Neural cell (in vitro differentiated cells): ENCODE measurements at regions not wholly inside any gene's neighbourhood (a gene's known extent, or its start where the extent isn't known, plus 50 kb on each side); places are given as distances from the start of the nearest gene placed in this dataset.
"Not testable (repeated sequence)": the region's sequence is repeated elsewhere in the genome, so short reads cannot be mapped to it uniquely, and the experiment has no call there.

Experiments used
- H2AFZ ChIP-seq: fragments of 200-600, 300-800 bp; sonication (generic), shearing (Covaris generic); 2 replicates; pipeline ENCODE4 v1.6.0; 2014; ENCODE audit warnings: low read depth, mild to moderate bottlenecking, antibody characterized with exemption, low read length, moderate library complexity
- H3F3A ChIP-seq: fragments of 200-600 bp; shearing (Covaris generic); 2 replicates; pipeline ENCODE4 v1.6.1; 2016; ENCODE audit warnings: mild to moderate bottlenecking, moderate library complexity, mixed read lengths, antibody characterized with exemption, low read length; ENCODE audit not compliant: insufficient read depth, poor library complexity, severe bottlenecking
- H3K27ac ChIP-seq: fragments of 200-600, 300-800 bp; sonication (generic), shearing (Covaris generic); 2 replicates; pipeline ENCODE4 v1.5.1; 2014; ENCODE audit warnings: mild to moderate bottlenecking, low read length, moderate library complexity
- H3K27me3 ChIP-seq: fragments of 300-800, 200-600 bp; sonication (generic), shearing (Covaris generic); 2 replicates; pipeline ENCODE4 v1.6.0; 2014; ENCODE audit warnings: mild to moderate bottlenecking, low read depth, low read length, moderate library complexity; ENCODE audit not compliant: insufficient read depth
- H3K36me3 ChIP-seq: fragments of 300-800, 200-600 bp; sonication (generic), shearing (Covaris generic); 2 replicates; pipeline ENCODE4 v1.5.1; 2014; ENCODE audit warnings: mild to moderate bottlenecking, antibody characterized with exemption, low read length, moderate library complexity; ENCODE audit not compliant: insufficient read depth
- H3K4me2 ChIP-seq: fragments of 300-800, 200-600 bp; sonication (generic), shearing (Covaris generic); 2 replicates; pipeline ENCODE4 v1.6.0; 2014; ENCODE audit warnings: mild to moderate bottlenecking, low read length
- H3K4me3 ChIP-seq: fragments of 300-800, 200-600 bp; sonication (generic), shearing (Covaris generic); 2 replicates; pipeline ENCODE4 v1.5.1; 2014; ENCODE audit warnings: mild to moderate bottlenecking, low read length, moderate library complexity
- H3K79me2 ChIP-seq: fragments of 200-600 bp; shearing (Covaris generic); replicated peaks from 2 replicates; pipeline ENCODE4 v1.6.0; 2014; ENCODE audit warnings: mild to moderate bottlenecking, low read length, moderate library complexity; ENCODE audit not compliant: insufficient read depth
- H3K9ac ChIP-seq: fragments of 300-800, 200-600 bp; sonication (generic), shearing (Covaris generic); 2 replicates; pipeline ENCODE4 v1.6.1; 2016; ENCODE audit warnings: mild to moderate bottlenecking, low read length, mixed read lengths
- H3K9me2 ChIP-seq: fragments of 200-600 bp; shearing (Covaris generic); 2 replicates; pipeline ENCODE4 v1.6.1; 2016; ENCODE audit warnings: mild to moderate bottlenecking, low read length, mixed read lengths; ENCODE audit not compliant: insufficient read depth
- H3K9me3 ChIP-seq: fragments of 200-600, 300-800 bp; sonication (generic), shearing (Covaris generic); 2 replicates; pipeline ENCODE4 v1.6.1; 2016; ENCODE audit warnings: mild to moderate bottlenecking, mixed run types, low read length, moderate library complexity, mixed read lengths
- H4K20me1 ChIP-seq: fragments of 200-600 bp; shearing (Covaris generic); 2 replicates; pipeline ENCODE4 v1.6.1; 2016; ENCODE audit warnings: mild to moderate bottlenecking, mixed run types; ENCODE audit not compliant: insufficient read depth
- MXI1 ChIP-seq: fragments of 450-650 bp; conservative IDR thresholded peaks from 2 replicates; pipeline ENCODE4 v1.6.1; 2014; ENCODE audit warnings: antibody characterized with exemption, mild to moderate bottlenecking; ENCODE audit not compliant: poor library complexity, severe bottlenecking
- POLR2AphosphoS5 ChIP-seq: IDR thresholded peaks from 2 replicates; pipeline ENCODE4 v1.6.1; 2012
- RAD21 ChIP-seq: fragments of 450-650 bp; conservative IDR thresholded peaks from 2 replicates; pipeline ENCODE4 v1.6.1; 2014; ENCODE audit warnings: antibody characterized with exemption, mild to moderate bottlenecking, moderate library complexity
- SMC3 ChIP-seq: fragments of 450-650 bp; conservative IDR thresholded peaks from 2 replicates; pipeline ENCODE4 v1.6.1; 2014; ENCODE audit warnings: antibody characterized with exemption, mild to moderate bottlenecking, moderate library complexity; ENCODE audit not compliant: poor library complexity
- TAF1 ChIP-seq: IDR thresholded peaks from 2 replicates; pipeline ENCODE4 v1.6.1; 2012; ENCODE audit warnings: low read depth
- TF ChIP-seq, protein P1 (sequence below): fragments of 450-650 bp; IDR thresholded peaks from 2 replicates; pipeline ENCODE4 v1.5.1; 2014; ENCODE audit warnings: antibody characterized with exemption, mild to moderate bottlenecking, moderate library complexity; ENCODE audit not compliant: poor library complexity, severe bottlenecking

GRCh38 chr1:112821307-112822063, 106.4 kb upstream of the PPM1J start:
- H3K79me2 ChIP-seq, H2AFZ ChIP-seq, H3K4me2 ChIP-seq, H3K9ac ChIP-seq, H3K27me3 ChIP-seq, H3K9me3 ChIP-seq, H3K27ac ChIP-seq, H4K20me1 ChIP-seq, H3K36me3 ChIP-seq, H3K4me3 ChIP-seq, H3K9me2 ChIP-seq, H3F3A ChIP-seq: not testable (repeated sequence)

DNA sequence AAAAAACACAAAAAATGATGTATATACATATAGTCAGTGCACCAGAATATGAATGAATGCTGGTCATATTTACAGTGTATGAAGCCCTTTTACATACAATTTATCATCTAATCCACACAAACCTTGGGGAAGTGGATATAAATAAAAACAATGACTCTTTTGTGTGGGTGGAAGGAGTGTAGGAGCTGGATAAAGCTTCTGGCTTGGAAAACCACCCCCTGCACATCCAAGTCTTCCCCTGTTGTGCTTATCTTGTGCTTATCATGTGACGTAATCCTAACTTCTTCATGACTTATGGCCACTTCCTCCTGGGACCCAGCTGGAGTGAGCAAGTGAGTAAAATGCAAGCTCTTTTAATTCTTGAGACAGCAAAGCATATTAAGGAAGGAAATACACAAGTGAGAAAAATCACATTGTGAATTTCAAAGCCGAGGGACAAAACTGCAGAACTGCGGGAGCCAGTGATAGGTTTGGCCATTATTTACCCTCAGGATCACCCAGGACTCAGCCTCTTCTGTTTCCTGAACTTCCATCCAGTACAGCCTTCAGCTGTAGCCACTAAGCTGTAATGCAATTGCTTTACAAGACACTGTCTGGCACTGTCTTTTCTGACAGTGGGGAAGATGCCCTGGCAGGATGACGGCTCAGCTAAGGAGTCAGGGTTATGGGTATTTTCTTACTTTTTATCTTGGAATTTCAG, 104.0 kb upstream of the PPM1J start:
- Histone ChIP-seq H3K27ac (no peak overlapping the region), H3K4me3 (no peak overlapping the region), H3K27me3 (no peaks in the 10 kb centered on the region), H3F3A (no peaks in the 10 kb centered on the region), H3K4me2 (no peak overlapping the region), H3K36me3 (no peaks in the 10 kb centered on the region), H3K9ac (no peak overlapping the region), H3K9me3 (no peaks in the 10 kb centered on the region), H4K20me1 (no peaks in the 10 kb centered on the region), H3K79me2 (no peaks in the 10 kb centered on the region), H2AFZ (no peak overlapping the region), H3K9me2 (no peaks in the 10 kb centered on the region)
- TF ChIP-seq MXI1 (no peak), SMC3 (no peak), RAD21 (no peak), TAF1 (no peak)
- TF ChIP-seq, protein P1, sequence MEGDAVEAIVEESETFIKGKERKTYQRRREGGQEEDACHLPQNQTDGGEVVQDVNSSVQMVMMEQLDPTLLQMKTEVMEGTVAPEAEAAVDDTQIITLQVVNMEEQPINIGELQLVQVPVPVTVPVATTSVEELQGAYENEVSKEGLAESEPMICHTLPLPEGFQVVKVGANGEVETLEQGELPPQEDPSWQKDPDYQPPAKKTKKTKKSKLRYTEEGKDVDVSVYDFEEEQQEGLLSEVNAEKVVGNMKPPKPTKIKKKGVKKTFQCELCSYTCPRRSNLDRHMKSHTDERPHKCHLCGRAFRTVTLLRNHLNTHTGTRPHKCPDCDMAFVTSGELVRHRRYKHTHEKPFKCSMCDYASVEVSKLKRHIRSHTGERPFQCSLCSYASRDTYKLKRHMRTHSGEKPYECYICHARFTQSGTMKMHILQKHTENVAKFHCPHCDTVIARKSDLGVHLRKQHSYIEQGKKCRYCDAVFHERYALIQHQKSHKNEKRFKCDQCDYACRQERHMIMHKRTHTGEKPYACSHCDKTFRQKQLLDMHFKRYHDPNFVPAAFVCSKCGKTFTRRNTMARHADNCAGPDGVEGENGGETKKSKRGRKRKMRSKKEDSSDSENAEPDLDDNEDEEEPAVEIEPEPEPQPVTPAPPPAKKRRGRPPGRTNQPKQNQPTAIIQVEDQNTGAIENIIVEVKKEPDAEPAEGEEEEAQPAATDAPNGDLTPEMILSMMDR, result no peak

DNA sequence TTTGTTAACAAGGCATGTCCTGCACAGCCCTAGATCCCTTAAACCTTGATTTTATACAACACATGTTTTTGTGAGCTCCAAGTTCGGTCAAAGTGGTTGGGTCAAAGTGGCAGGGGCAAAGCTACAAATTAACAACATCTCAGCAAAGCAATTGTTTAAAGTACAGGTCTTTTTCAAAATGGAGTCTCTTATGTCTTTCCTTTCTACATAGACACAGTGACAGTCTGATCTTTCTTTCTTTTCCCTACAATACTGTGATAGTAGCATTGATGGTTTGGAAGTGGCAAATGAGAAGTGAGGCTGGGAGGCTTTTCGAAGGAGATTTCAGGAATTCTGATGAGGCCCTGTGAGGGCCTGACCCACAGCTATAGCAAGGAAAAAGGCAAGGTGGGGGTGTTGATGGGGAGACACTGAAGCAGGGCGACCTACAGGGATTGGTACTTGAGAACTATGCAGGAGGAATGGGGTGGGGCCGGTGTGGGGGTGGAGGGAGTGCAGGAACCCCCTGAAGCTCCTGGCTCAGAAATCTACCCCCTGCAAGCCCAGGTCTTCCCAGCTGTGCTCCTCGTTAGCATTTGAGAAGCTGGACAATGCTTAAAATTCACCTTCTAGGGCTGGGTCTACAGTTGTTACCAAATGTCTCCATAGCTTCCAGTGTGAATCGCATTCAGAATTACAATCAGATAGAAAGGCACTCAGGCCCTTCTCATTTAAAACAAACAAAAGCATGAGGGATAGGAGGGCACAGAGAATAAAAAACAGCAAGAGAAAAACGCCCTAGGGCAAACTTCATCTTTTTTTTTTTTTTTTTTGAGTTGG, 102.6 kb upstream of the PPM1J start:
- no peak overlapping the region for H3K4me2 ChIP-seq
- H3F3A ChIP-seq, result no peaks in the 10 kb centered on the region
- no peaks in the 10 kb centered on the region for H3K36me3 ChIP-seq
- H3K9ac ChIP-seq, result no peak overlapping the region
- no peaks in the 10 kb centered on the region for H3K9me3 ChIP-seq
- TF ChIP-seq, protein P1, result no peak
- TF ChIP-seq RAD21 (no peak), POLR2AphosphoS5 (no peak)
- no peaks in the 10 kb centered on the region for H3K79me2 ChIP-seq
- no peaks in the 10 kb centered on the region for H4K20me1 ChIP-seq
- H3K27ac ChIP-seq, result no peak overlapping the region
- no peak overlapping the region for H3K4me3 ChIP-seq
- no peak overlapping the region for H2AFZ ChIP-seq
- H3K9me2 ChIP-seq, result no peaks in the 10 kb centered on the region
- no peaks in the 10 kb centered on the region for H3K27me3 ChIP-seq
